Caco-2 (cell line): ENCODE measurements at regions not wholly inside any gene's neighbourhood (a gene's known extent, or its start where the extent isn't known, plus 50 kb on each side); places are given as distances from the start of the nearest gene placed in this dataset.

Experiments
- BruUV-seq: library from RNA; stranded (reverse); fragments of 400-500 nt; replicated peaks from 2 replicates; lab custom pipeline; 2021; lab: Mats Ljungman, UMichigan
- CTCF ChIA-PET: fragments of 300-600 bp; sonication (Branson Sonifier 250); formaldehyde crosslinking; loops from one replicate; lab custom pipeline; 2022; ENCODE audit warnings: antibody characterized with exemption; lab: Charles Lee
- POLR2A ChIA-PET: fragments of 300-600 bp; sonication (Branson Sonifier 250); formaldehyde crosslinking; loops from one replicate; lab custom pipeline; 2022; ENCODE audit warnings: antibody characterized with exemption; lab: Charles Lee
- DNase-seq, 2 experiments: peaks; one replicate each; pipeline versions ENCODE4 v3.0.0 to v3.0.0-alpha.2; 2020 to 2022
- H3K27me3 ChIP-seq: replicated peaks from 2 replicates; pipeline ENCODE4 v1.6.0; 2011; ENCODE audit warnings: low read length; ENCODE audit not compliant: control insufficient read depth, insufficient read depth
- H3K36me3 ChIP-seq: 2 replicates; pipeline ENCODE4 v1.5.1; 2011; ENCODE audit warnings: low read length; ENCODE audit not compliant: control insufficient read depth, insufficient read depth
- H3K4me1 ChIP-seq: fragments of 250-450 bp; sonication (Bioruptor Pico); 2 replicates; pipeline ENCODE4 v1.5.1; 2020; ENCODE audit warnings: mild to moderate bottlenecking
- H3K4me3 ChIP-seq: 2 replicates; pipeline ENCODE4 v1.5.1; 2011; ENCODE audit warnings: low read depth, mild to moderate bottlenecking, control low read depth, low read length
- H3K9me3 ChIP-seq: fragments of 250-450 bp; sonication (Bioruptor Pico); 2 replicates; pipeline ENCODE4 v1.5.1; 2020; ENCODE audit warnings: mild to moderate bottlenecking, moderate library complexity
- H3K27ac Mint-ChIP-seq: one replicate; pipeline ENCODE4 v1.8.0; 2022; ENCODE audit warnings: mixed read lengths; ENCODE audit not compliant: unreplicated experiment
- H3K27me3 Mint-ChIP-seq: one replicate; pipeline ENCODE4 v1.8.0; 2022; ENCODE audit warnings: mixed read lengths; ENCODE audit not compliant: insufficient read depth, unreplicated experiment
- H3K36me3 Mint-ChIP-seq: one replicate; pipeline ENCODE4 v1.8.0; 2022; ENCODE audit warnings: mild to moderate bottlenecking, mixed read lengths; ENCODE audit not compliant: insufficient read depth, unreplicated experiment
- H3K4me1 Mint-ChIP-seq: one replicate; pipeline ENCODE4 v1.8.0; 2022; ENCODE audit warnings: low read depth, mixed read lengths; ENCODE audit not compliant: unreplicated experiment
- H3K4me3 Mint-ChIP-seq: one replicate; pipeline ENCODE4 v1.8.0; 2022; ENCODE audit warnings: mild to moderate bottlenecking, moderate library complexity, mixed read lengths; ENCODE audit not compliant: unreplicated experiment
- H3K9me3 Mint-ChIP-seq: one replicate; pipeline ENCODE4 v1.8.0; 2022; ENCODE audit warnings: mixed read lengths; ENCODE audit not compliant: unreplicated experiment
- intact Hi-C: fragments of 100-400 bp; cut with micrococcal nuclease; formaldehyde crosslinking; loops from one replicate; pipeline ENCODE4 v1.10.0; 2022; ENCODE audit not compliant: unreplicated experiment
- TF ChIP-seq, protein P1 (sequence below), 2 experiments: fragments of 200-600 bp in 1 of 2; IDR thresholded peaks; 1 replicate in 1 of 2; 2 replicates in 1 of 2; pipeline versions ENCODE4 v1.5.1 to v1.8.0; 2011 to 2022; ENCODE audit warnings: antibody characterized with exemption in 1 of 2, control low read depth in 1 of 2, inconsistent platforms in 1 of 2, low read depth in 1 of 2, low read length in 1 of 2, mild to moderate bottlenecking in 1 of 2, moderate library complexity in 1 of 2; ENCODE audit not compliant: insufficient read depth in 1 of 2, severe bottlenecking in 1 of 2, unreplicated experiment in 1 of 2

DNA sequence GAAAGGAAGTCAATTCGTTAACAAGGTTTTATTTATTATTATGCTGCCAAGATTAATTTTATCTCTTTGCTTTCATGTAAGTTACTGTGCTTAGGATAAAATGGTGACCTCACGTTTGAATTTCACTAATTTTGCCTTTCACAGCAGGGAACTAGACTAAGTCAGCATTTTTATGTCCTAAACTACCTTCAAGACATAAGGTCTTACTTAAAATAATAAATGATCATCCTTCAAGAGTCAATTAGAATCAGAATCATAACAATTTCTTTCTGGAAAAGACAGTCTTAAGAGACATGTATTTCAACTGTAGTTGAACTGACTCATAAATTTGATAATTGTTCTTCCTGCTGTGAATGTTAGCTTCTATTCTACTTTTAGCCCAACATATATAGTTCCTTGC, 893.8 kb downstream of the KCNJ2 start:
- Mint-ChIP-seq H3K27ac (no peak overlapping the region), H3K36me3 (no peaks in the 10 kb centered on the region), H3K9me3 (peaks cover 14% of the 10 kb centered on the region), H3K27me3 (no peaks in the 10 kb centered on the region), H3K4me1 (no peaks in the 10 kb centered on the region), H3K4me3 (no peak overlapping the region)
- POLR2A ChIA-PET = no interaction called here
- no peaks in the 10 kb centered on the region for H3K36me3 ChIP-seq
- TF ChIP-seq, protein P1, sequence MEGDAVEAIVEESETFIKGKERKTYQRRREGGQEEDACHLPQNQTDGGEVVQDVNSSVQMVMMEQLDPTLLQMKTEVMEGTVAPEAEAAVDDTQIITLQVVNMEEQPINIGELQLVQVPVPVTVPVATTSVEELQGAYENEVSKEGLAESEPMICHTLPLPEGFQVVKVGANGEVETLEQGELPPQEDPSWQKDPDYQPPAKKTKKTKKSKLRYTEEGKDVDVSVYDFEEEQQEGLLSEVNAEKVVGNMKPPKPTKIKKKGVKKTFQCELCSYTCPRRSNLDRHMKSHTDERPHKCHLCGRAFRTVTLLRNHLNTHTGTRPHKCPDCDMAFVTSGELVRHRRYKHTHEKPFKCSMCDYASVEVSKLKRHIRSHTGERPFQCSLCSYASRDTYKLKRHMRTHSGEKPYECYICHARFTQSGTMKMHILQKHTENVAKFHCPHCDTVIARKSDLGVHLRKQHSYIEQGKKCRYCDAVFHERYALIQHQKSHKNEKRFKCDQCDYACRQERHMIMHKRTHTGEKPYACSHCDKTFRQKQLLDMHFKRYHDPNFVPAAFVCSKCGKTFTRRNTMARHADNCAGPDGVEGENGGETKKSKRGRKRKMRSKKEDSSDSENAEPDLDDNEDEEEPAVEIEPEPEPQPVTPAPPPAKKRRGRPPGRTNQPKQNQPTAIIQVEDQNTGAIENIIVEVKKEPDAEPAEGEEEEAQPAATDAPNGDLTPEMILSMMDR (IDR thresholded peaks at IDR 0.05; ENCODE audit: insufficient read depth in 1 of 2, low read depth in 1 of 2, low read length in 1 of 2, severe bottlenecking in 1 of 2, unreplicated experiment in 1 of 2) = no peak
- CTCF ChIA-PET = no interaction called here
- no peak for DNase-seq
- H3K9me3 ChIP-seq = 0 out of 2 replicates have a peak, but pooled peaks cover 4% of the 10 kb centered on the region
- intact Hi-C loops = no loop called here
- no peak overlapping the region for H3K4me3 ChIP-seq
- BruUV-seq = no TSS peak
- H3K27me3 ChIP-seq = no peaks in the 10 kb centered on the region
- H3K4me1 ChIP-seq = no peaks in the 10 kb centered on the region

DNA sequence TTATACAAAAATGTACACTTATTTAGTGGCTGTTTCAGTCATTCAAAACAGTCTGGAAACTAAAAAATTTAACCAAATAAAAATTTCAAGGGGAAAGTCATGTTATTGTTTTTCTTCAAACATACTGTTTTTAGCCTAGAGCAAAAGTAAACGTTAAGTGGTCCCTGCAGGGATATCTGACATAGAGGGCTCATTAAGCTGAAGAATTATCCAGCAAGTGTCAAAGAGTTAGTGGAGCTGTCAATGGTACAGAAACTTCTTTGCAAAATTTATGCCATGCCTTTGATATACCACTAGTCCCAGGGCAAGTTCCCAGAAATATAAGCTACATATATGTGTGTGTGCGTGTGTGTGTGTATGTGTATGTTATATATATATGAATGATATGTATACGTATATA, 894.2 kb downstream of the KCNJ2 start:
- Mint-ChIP-seq H3K4me1 (no peaks in the 10 kb centered on the region), H3K27me3 (no peaks in the 10 kb centered on the region), H3K9me3 (peaks cover 14% of the 10 kb centered on the region), H3K27ac (no peak overlapping the region), H3K4me3 (no peak overlapping the region), H3K36me3 (no peaks in the 10 kb centered on the region)
- TF ChIP-seq, protein P1 (IDR thresholded peaks at IDR 0.05; ENCODE audit: insufficient read depth in 1 of 2, low read depth in 1 of 2, low read length in 1 of 2, severe bottlenecking in 1 of 2, unreplicated experiment in 1 of 2) = no peak
- Histone ChIP-seq H3K4me1 (no peaks in the 10 kb centered on the region), H3K9me3 (0 out of 2 replicates have a peak, but pooled peaks cover 4% of the 10 kb centered on the region), H3K4me3 (no peak overlapping the region), H3K27me3 (no peaks in the 10 kb centered on the region), H3K36me3 (no peaks in the 10 kb centered on the region)
- DNase-seq = no peak
- no TSS peak for BruUV-seq
- POLR2A ChIA-PET = no interaction called here
- intact Hi-C loops = no loop called here
- CTCF ChIA-PET = no interaction called here

DNA sequence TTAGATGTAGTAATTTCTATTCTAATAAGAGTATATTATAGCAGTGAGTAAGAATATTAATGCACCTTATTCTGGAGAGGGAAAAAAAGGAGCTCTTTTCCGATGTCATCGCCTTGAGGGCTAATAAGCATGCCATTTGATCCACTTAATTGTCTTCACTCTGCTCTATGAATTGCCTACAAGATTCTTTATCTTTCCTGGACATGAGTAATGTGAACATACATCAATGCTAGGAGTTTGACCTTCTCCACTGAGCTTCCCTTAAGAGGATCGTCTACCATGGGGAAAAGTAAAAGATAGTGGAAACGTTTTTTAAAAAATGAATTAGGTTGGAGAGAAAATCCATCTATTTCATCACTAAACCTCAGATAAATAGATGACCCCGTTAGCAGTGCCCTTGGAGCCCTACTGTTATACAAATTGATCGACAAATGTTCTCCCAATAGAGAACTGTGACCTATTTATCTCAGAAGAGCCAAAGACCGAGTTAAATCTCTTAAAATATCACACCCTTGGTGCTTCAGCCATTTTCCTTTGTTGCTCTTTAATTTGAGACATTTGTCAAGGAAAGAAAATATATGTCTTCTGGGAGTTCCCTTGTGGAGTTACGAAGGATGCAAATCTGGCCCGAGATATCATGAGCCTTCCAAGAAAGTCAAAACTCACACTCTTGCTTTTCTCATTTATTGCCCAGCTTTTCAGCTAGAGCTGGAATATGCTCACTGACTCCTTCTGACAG, 898.5 kb downstream of the KCNJ2 start:
- intact Hi-C loops = no loop called here
- H3K36me3 Mint-ChIP-seq = no peaks in the 10 kb centered on the region
- Histone ChIP-seq H3K36me3 (no peaks in the 10 kb centered on the region), H3K4me3 (no peak overlapping the region), H3K9me3 (no peaks in the 10 kb centered on the region), H3K4me1 (no peaks in the 10 kb centered on the region), H3K27me3 (no peaks in the 10 kb centered on the region)
- H3K9me3 Mint-ChIP-seq = peaks cover 9% of the 10 kb centered on the region
- no peak overlapping the region for H3K27ac Mint-ChIP-seq
- peaks cover 2% of the 10 kb centered on the region for H3K27me3 Mint-ChIP-seq
- BruUV-seq = no TSS peak
- TF ChIP-seq, protein P1 (IDR thresholded peaks at IDR 0.05; ENCODE audit: insufficient read depth in 1 of 2, low read depth in 1 of 2, low read length in 1 of 2, severe bottlenecking in 1 of 2, unreplicated experiment in 1 of 2) = no peak
- DNase-seq = no peak
- CTCF ChIA-PET = no interaction called here
- no peak overlapping the region for H3K4me3 Mint-ChIP-seq
- no peaks in the 10 kb centered on the region for H3K4me1 Mint-ChIP-seq
- POLR2A ChIA-PET = no interaction called here
